ENCODE measurements at regions not wholly inside any gene's neighbourhood (a gene's known extent, or its start where the extent isn't known, plus 50 kb on each side); places are given as distances from the start of the nearest gene placed in this dataset.

GRCh38 chr7:119694506-119694905 is 578.5 kb upstream of the KCND2 start:
- TF ChIP-seq CTCF (IDR thresholded peaks at IDR 0.05; ENCODE audit: extremely low read depth, missing control alignments), result no peak
- no peak for DNase-seq (ENCODE audit: low spot score)

DNA sequence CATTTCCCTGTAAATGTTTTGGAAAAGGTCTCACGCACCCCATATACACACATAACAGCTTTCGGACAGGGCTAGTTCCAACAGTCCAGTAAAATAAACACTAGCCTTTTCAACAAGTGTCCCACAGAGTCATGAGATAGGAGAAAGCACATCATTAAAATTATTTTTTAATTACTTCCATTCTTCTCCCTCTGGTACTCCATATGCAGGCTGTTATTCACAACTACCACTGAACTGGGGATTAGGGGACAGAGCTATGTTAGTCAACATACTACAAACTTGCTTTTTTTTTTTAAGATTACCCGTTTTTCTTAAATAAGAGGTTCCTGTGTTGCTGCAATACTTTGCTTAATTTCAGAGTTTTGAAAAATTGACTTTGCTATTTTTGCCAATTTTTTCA is 576.6 kb upstream of the KCND2 start:
- TF ChIP-seq CTCF (IDR thresholded peaks at IDR 0.05; ENCODE audit: extremely low read depth, missing control alignments), result no peak
- no peak for DNase-seq (ENCODE audit: low spot score)

DNA sequence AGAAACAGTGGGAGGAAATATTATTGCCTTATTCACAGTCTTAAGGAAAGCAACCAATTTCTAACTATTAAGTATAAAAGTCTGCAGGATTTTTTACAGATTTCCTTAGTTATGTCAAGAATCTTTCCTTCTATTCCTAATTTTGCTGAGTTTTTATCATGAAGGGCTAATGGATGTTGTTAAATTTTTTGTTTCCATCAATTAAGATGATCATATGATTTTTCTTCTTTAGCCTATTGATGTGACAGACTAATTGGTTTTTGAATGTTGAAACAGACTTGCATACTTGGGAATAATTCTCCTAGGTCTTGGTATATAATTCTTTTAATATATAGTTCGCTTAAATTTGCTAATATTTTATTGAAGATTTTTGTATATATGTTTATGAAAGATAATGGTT is 569.1 kb upstream of the KCND2 start:
- no peak for DNase-seq (ENCODE audit: low spot score)
- no peak for TF ChIP-seq CTCF (IDR thresholded peaks at IDR 0.05; ENCODE audit: extremely low read depth, missing control alignments)

DNA sequence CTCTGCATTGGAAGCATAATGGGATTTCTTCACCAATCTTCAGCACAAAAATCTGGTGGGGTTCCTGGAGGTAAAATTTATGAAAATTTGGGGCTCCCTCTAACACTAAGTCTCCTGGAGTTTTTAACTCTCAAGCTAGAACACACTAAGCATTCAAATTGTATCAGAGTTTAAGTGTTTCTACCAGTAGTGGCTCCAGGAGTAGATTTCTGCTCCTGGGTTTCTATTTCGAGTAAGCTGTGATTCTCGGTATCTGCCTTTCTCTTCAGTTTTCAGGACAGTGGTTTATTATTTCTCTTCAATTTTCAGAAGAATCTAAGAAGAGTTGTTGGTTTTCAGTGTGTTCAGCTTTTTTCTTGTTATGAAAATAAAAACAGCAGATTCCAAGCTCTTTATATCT is 566.4 kb upstream of the KCND2 start:
- TF ChIP-seq CTCF (IDR thresholded peaks at IDR 0.05; ENCODE audit: extremely low read depth, missing control alignments), result no peak
- no peak for DNase-seq (ENCODE audit: low spot score)

- DNase-seq (ENCODE audit: low spot score), result no peak
- no peak for TF ChIP-seq CTCF (IDR thresholded peaks at IDR 0.05; ENCODE audit: extremely low read depth, missing control alignments)
Measured at GRCh38 chr7:119708891-119709290, 564.1 kb upstream of the KCND2 start.

GRCh38 chr7:119711104-119711503 is 561.9 kb upstream of the KCND2 start:
- no peak for TF ChIP-seq CTCF (IDR thresholded peaks at IDR 0.05; ENCODE audit: extremely low read depth, missing control alignments)
- DNase-seq (ENCODE audit: low spot score), result peak; percentile 17

DNA sequence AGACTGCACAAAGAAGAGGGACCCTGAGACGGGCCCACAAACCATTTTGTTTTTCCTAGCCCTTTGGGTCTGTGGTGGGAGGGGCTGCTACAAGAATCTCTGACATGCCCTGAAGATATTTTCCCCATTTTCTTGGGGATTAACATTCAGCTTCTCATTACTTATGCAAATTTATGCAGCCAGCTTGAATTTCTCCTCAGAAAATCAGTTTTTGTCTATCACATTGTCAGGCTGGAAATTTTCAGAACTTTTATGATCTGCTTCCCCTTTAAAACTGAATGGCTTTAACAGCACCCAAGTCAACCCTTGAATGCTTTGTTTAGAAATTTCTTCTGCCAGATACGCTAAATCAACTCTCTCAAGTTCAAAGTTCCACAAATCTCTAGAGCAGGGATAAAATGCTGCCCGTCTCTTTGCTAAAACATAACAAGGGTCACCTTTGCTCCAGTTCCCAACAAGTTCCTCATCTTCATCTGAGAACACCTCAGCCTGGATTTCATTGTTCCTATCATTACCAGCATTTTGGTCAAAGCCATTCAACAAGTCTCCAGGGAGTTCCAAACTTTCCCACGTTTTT is 560.0 kb upstream of the KCND2 start:
- no peak for TF ChIP-seq CTCF (IDR thresholded peaks at IDR 0.05; ENCODE audit: extremely low read depth, missing control alignments)
- DNase-seq (ENCODE audit: low spot score), result no peak
